HG03175 (cell line): ENCODE measurements at regions not wholly inside any gene's neighbourhood (a gene's known extent, or its start where the extent isn't known, plus 50 kb on each side); places are given as distances from the start of the nearest gene placed in this dataset.

ENCODE experiments used
- ATAC-seq: cut with Tn5 transposase; IDR thresholded peaks from one replicate; pipeline ENCODE4 v1.9.1; 2021; ENCODE audit warnings: mild to moderate bottlenecking, moderate library complexity; ENCODE audit not compliant: unreplicated experiment

DNA sequence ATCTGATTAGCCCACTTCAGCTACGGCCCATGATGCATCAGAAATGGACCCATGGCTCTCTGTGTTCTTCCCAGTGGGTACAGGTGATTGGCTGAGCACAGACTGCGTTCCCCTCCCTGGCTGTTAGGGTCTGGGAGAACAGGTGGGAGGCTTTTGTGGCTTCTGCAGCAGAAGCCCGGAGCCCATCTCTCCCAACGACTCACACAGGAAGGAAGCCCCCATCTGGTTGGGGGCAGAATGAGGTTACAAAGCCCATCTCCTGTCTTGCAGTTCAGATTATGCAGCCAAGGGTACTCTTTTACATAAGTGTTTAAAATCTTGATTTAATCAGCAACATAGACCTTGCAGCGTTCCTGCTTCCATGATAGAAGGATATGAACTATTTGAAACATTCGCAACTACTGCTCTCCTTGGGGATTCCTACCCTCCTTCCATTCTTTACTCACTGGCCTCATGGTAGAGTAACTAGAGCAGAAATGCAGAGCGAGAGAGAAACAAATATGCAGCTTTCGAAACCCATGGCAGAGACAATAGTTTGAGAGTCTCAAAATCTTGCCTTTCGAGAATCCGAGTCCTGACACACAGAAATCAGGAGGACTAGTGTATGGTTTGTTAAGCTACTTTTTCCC is 291.3 kb downstream of the TLE3 start:
- ATAC-seq = no peak

DNA sequence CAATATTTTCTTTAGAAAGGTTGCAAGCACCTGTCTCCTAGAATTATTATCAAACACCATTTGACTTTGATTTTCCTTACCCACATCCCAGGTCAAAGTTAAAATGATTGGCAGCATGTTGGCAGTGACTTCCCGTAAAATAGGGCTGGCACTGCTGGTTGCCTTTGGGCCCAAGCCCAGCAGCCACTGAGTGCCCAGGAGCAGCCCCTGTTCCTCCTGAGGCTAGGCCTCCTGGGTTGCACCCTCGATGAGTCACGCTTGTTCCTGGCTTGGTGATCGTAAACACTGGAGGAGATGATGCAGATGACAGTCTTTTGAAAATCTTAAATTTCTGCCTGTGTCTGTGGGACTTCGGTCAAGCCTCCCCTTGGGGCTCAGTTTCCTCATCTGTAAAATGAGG is 290.0 kb downstream of the TLE3 start:
- no peak for ATAC-seq

DNA sequence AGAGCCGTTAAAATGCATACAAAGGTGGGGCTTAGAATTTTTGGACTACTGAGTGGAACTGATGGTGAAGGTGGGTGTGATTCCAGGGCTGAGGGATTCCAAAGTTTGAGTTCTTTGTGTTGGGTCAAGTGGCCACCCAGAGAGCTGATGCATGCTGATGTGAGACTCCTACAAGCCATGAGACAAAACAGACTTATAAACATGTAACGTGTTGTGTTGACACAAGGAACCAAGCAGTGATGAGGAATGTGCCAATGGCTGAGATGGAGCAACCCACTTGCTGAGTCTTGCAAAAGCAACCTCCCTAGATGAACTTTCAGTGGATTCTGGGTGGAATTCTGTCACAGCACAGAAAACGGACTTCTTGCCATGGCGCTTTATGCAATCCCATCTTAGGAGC is 289.0 kb downstream of the TLE3 start:
- no peak for ATAC-seq

DNA sequence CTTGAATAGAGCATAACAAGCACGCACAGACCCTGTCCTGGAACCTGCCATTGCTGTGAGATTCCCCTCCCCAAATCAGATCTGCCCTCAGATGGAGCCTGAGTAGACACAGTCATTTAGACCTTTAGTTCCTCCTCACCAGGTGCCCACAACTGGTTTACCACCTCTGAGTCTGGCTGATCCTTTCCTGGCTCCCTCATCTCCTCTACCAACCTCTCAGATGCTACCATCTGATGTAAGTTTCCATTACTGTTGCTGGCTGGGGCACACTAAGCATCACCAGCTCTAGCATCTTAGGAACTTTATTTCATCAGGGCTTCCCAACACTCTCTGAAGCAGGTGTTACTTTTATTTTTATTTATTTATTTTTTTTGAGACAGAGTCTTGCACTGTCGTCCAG is 288.3 kb downstream of the TLE3 start:
- ATAC-seq = no peak

DNA sequence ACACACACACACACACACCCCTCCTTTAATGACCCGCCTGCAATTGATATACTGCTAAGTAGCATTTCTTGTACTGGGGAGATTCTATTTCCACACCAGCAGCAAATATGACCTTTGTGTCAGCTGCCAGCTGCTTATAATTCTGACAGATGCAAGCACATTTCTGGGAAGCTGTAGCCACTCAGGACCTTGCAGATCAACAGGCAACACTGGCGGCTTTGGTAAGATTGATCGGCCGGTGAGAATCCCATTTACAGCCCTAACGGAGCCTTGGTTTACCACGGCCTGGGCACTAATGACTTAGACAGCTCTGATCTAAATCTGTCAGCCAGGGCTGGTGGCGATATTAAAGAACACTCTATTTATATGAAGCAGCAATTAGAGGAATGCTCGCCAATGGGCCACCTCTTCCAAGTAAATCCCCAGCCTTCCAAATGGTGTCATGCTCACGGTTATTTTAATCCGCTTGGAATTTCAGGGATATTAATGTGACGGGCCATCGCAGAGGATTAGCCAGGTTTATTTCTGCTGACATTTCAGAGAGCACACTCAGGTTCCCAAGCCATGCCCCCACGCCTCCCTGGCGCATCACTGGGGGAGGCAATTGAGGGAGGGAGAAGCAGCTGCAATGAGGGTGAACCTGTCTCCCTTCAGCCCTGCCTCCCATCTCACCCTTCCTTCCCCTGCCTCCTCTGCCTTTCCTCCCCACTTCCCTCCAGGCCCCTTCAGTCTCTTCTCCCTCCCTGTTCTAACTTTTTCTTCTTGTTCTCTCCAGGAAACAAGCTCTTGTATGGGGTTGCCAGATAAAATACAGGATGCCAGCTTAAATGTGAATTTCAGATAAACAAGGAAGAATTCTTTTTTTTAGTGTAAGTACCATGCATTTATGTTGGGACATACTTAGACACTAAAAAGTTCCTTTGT is 287.0 kb downstream of the TLE3 start:
- no peak for ATAC-seq

DNA sequence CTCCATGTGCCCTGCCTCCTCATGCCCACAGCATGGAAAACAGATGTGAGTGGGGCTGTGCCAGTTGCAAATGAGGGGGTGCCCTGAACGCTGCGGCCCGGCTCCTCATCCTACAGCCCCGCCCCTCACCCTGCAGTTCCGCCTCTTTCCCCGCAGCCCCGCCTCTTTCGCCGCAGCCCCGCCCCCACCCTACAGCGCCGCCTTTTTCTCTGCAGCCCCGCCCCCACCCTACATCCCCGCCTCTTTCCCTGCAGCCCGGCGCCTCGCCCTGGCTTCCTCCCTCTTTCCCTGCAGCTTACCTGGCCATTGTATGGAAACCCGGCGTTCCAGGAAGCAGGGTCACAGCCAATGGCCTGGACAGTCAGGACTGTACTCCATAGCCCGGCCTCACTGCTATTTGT is 284.9 kb downstream of the TLE3 start:
- ATAC-seq = no peak

DNA sequence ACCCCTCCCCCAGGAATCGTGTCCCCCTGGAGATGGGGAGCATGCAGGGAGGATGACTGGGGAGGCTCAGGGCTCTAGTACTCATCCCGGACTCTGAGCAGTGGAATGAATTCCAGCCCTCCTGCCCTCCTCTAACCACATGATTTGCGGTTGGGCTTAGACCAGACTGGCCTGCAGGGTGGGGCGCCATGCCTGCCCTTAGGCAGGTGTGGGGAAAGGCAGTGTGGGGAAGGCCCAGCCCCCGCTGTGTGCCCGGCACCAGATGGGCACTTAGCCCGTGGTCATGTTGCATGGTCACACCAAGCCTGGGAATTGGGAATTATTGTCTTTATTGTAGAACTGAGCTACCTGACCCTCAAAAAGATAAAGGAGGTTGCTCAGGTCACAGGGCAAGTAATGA is 283.8 kb downstream of the TLE3 start:
- no peak for ATAC-seq

DNA sequence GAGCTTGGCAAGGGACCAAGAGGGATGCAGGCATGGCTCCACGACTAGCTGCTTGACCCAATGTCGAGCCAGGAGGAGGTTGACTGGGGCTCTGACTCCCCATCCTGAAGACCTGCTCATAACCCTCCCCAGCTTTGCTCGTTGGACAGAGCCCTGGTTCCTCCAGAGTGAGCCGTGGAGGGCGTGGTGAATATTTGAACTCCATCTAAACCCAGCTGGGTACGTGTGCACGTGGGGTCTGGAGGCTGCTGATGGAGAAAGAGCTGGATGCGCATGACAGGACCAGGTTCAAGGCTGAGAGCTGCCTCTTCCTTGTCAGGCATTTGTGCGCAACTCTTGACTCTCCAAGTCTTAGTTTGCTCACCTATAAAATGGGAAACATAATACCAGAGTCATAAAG is 282.8 kb downstream of the TLE3 start:
- ATAC-seq = no peak

DNA sequence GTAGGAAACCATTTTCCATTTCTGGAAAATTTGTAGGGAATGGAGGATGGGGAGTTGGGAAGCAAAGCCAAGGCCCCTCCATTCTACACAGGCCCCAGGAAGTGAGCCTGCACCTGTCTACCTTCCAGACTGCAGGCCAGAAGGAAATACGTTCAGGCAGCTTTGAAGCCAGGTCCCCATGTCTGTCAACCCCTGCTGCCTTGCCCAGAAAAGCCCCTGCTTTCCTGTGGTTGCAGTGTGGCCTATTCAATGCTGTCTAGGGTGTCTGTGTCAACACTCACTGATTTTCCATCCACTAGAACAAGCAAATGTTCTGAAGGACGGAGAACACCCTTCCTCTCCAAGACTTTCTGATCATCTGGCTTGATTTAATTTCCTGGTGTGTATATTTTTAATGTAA is 281.9 kb downstream of the TLE3 start:
- no peak for ATAC-seq

DNA sequence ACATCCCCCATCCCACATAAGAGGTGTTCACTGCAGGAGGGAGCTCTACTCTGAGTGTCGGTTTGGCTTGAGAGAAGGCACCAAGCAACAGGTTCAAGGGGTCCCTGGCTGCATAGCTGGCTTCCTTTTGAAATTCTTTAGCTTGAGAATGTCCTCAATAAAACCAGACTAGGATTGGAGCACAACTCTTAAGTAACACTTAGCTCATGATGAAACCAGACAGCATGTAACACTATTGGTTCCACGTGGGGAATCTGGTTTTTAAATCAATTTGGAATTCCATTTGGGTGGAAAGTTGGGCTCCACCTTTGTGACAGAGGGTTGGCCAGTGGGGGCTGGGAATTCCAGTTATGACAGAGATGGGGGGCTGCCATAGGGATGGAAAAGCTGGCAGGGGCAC is 281.2 kb downstream of the TLE3 start:
- ATAC-seq = no peak

DNA sequence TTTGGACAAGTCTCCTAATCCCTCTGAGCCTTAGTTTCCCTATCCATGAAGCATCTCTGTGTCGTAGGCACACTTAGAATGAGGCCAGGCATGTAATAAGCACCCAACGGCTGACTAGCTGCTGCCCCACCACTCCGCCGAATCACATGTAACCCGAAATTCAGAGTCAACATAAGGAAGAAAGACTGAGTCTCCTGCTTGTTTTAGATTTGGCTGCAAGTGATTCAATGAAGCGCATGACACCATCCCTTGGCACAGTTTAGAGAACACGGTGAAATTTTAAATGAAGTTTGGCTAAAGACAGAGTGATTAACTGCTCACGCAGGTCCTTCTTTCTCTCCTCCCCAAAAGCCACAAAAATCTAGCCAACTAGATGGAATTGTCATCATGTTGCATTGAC is 279.2 kb downstream of the TLE3 start:
- no peak for ATAC-seq

DNA sequence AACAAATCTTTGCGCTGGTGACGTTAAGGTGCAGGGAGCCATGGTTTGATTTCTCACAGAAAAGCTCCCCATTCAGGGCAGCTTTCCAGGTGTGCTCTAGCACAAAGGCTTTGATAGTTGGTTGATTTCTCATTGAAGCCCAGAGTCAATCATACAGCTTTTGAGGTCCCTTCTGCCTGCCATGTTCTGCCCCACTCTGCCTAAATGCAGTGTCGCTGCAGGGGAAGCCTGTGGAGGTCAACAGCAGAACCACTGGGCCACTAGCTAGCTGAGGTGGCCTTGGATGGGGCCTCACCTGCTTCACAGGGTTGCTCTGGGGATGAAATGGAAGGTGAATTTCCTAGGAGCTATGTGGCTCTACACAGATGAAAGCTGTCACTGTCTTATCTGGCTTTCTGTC is 278.3 kb downstream of the TLE3 start:
- ATAC-seq = no peak

DNA sequence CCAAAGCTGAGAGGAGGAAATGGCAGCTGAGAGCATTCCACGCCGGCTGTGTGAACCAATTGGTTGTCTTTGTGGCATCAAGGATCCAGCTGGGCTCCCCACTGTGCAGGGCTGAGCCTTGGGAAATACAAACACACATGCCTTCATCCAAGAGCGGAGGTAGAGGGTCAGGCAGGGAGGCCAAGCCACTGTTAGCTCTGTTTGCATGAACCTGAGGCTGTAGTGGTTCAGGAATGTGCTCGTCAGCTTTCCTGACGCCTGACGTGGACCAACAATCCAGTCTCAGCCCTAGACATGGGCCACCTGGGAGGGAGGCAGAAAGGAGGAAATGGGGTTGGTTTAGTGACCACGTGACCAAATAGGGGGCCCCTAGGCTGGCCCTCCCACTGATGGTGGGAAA is 276.9 kb downstream of the TLE3 start:
- no peak for ATAC-seq

DNA sequence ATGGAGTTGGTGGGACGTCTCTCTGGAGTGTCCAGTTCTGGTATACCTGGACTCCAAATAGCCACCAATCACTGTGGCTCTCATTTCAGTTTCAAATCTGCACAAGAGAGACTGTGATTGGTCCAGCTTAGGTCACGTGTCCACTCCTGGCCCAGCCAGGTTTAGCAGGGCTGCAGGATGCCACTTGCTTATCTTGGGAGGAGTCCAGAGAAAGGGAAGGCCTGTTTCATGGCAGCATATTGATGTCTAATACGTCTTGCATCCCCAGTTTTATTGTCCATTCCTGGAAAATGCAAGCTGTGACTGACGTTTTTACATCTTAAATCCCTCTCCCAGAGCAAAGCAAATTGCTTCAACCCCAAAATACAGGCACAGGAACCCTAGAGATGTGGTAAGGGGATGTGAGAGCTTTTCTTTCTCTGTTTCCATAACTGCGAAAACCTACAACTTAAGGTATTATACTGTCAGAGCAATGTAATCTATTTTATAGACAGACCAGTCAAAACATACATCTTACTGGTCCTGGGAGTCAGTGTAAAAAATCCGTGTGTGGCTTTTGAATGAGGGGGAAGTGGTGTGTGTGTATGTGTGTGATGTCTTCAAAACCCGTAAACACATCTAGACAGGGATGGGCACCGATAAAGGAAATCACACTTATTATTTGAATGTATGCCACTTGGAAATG is 274.4 kb downstream of the TLE3 start:
- ATAC-seq = no peak

DNA sequence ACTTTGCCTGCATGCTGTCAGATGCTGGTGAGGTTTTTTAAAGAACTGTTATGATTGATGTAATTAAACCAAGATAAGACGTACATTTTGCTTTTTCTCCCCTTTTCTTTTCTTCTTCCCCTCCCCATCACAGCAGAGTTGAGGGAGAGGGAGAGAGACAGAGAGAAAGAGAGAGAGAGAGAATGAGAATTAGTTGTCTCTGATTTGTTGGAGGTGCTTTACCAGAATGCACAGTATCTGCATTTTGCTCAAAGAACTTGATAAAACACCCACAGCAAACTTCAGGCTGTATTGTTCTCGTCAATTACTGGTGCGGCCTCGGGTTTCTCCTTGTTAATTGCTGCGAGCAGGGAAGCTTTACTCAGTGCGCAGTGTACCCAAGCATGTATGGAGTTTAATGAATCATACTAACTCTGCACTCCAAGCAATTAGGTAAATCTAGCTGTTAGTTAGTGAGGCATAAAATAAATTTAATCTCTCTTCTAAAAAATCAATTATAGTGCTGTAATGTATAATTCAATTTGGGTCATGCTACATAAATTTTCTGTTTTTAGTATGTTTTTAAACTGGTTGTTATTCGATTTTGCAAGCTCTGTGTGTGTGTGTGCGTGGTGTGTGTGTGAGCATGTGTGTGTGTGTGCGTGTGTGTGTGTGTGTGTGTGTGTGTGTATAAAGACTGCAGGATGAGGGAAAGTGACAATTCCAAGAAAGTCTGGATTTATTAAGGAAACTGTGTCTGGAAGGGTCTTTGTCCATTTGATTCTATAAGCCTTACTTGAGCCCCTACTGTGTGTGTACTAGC is 273.4 kb downstream of the TLE3 start:
- no peak for ATAC-seq

DNA sequence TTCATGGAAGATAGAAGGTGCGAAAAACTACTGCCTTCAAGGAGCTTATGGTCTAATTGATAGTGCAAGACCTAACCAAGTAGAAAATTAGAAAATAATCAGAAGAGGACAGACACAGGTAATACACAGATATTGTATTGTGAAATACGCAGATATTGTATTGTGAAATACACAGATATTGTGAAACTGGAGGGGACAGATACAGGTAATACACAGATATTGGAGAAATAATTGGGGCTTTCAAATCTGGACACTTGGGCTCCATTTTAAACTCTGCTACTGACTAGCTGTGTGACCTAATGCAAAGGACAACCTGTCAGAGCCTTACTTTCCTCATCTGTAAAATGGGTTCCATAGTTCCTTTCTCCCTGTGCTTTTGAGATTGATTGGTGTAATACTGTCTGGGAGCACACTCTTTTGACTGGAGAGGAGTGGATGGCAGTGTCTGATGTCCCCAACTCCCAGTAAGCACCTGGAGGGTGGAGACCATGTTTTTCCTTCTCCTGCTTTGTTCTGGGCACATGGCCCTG is 272.8 kb downstream of the TLE3 start:
- no peak for ATAC-seq

DNA sequence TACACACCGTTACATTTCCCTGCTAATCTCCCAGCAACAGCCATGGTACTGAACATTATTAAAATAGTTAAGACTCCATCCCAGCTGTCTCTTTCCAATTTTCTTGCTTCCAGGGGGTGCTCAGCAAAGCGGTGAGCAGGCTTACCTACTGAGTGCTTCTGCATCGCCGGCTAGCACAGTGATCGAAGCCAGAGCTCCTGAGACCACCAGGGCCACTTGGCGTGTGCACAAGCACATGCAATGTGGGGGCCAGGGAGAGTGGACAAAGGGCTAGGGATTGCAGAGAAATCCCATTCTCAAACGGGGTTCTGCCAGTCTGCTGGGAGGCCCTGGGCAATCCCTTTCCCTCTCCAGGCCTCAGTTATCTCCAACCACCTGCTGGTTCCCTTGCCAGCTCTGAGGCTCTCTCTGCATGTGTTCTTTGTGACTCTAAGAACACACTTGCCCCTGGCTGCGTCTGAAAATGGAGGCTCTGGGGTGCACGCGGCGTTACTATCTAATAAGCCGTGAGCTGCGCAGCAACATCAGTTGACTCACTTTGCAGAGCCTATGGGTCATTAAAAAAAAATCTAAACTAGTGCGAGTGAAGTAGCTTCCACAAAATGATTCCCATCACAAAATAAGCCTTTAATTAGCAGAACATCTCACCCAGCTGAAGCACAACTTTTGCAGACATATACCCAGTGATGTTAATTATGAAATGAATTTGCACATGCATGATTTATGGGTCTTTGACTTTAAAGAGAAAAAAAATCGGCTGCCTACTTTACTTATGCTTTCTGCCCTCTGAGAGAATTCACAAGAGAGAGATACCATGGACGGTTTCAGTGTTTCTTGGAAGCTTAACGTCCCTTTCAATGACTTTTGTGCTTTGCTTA is 271.5 kb downstream of the TLE3 start:
- no peak for ATAC-seq

DNA sequence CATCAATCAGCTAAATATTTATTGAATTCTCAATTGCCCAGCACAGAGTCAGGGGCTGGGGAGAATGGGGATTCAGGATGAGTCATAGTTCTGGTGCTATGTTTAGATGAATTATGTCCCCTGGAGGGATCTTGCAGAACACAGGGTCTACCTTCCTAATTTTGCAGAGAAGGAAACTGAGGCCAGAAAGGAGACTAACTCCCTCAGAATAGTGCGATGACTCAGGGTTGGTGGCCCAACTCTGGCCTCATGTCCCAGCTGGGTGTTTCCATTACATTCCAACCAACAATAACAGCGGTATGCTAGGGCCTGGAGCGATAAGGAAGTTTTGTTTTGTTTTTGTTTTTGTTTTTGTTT is 270.9 kb downstream of the TLE3 start:
- no peak for ATAC-seq

DNA sequence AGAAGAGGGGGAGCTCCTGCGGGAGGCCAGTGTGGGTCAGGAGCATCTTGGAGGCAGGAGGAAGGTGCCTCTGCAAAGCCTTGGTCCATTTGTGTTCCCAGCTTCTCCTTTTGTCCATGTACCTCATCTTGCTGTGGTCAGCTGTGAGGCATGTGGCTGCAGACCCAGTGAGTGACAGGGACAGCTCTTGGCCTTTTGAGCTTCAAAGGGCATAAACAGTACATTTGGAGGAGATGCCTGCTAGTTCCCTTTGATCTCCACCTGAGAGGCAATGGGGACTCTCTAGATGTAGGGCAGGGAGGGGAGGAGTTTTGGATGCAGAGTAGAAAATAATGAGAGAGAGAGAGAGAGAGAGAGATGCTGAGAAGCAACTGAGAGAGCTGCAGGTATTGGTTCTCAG is 270.0 kb downstream of the TLE3 start:
- no peak for ATAC-seq

DNA sequence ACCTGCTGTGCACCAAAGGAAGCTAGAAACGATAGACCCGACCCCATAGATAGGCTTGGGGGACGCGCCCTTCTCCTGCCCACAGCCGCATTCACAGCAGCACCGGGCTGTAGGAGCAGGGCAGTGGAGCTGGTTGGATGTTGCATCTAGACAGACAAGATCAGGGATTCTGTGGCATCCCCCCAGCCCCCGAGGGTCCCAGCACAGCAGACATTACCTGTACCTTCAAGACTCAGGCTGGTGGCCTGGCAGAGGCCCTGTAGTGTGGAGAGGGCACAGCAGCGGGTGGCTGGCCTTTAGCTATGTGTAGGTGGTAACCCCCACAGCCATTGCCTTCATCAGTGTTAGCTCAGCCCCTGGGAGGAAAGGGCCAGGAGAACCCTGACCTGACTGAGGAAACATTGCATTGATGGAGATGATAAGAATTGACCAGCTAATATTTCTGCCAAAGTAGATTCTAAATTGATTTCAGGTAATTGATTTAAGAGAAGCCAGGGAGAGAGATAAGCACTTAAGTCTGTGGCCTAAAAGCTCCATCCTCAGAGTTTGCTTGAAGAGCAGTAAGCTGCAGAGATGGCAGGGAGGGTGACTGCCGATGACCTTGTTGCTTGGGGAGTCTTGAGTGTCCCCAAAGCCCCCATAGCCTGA is 269.4 kb downstream of the TLE3 start:
- ATAC-seq = no peak
